NB4 (cell line): ENCODE measurements at regions not wholly inside any gene's neighbourhood (a gene's known extent, or its start where the extent isn't known, plus 50 kb on each side); places are given as distances from the start of the nearest gene placed in this dataset.
"Not testable (repeated sequence)": the region's sequence is repeated elsewhere in the genome, so short reads cannot be mapped to it uniquely, and the experiment has no call there.

Source experiments
- DNase-seq: peaks from one replicate; pipeline ENCODE4 v3.0.0; 2010; ENCODE audit warnings: low read depth
- H3K4me3 ChIP-seq: one replicate; pipeline ENCODE4 v1.5.1; 2011; ENCODE audit warnings: mild to moderate bottlenecking, low read depth, low read length, moderate library complexity
- CTCF ChIP-seq: IDR thresholded peaks from one replicate; pipeline ENCODE4 v1.5.1; 2012; ENCODE audit warnings: low read depth, low read length
- MAX ChIP-seq: IDR thresholded peaks from 2 replicates; pipeline ENCODE4 v1.6.1; 2011; ENCODE audit warnings: low read depth, low read length
- MYC ChIP-seq: IDR thresholded peaks from 2 replicates; pipeline ENCODE4 v1.6.1; 2011; ENCODE audit warnings: low read depth, low read length
- POLR2A ChIP-seq: IDR thresholded peaks from 2 replicates; pipeline ENCODE4 v1.6.1; 2011; ENCODE audit warnings: mild to moderate bottlenecking; ENCODE audit not compliant: insufficient read length; ENCODE audit errors: extremely low read depth

GRCh38 chr19:14328406-14328805, 52.8 kb upstream of the ADGRE5 start:
- DNase-seq, result no peak
- H3K4me3 ChIP-seq, result no peak overlapping the region
- TF ChIP-seq MYC (no peak), MAX (no peak), CTCF (no peak), POLR2A (no peak)

- not testable (repeated sequence) for H3K4me3 ChIP-seq, DNase-seq
Observed at GRCh38 chr19:14327061-14327460, 54.2 kb upstream of the ADGRE5 start.

DNA sequence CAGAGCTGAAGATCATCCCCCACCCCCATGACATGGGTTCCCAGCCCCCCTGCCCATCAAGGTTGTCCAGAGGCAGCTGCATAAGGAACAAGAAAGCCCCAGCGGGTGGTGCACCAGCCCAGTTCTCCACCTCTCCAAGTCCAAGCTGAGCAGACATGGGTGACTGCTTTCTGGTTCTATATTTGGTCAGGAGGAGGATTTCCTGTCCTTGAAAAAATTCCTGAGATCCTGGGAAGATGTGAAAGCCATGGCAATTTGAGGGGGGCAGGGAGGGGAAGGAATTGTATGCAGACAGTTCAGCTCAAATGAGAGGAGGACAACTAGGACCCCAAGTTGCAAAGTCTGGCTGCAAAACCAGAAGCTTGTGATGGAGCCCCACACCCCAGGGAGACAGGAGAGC, 55.4 kb upstream of the ADGRE5 start:
- H3K4me3 ChIP-seq, result no peak overlapping the region
- DNase-seq, result no peak
- TF ChIP-seq MAX (no peak), CTCF (no peak), POLR2A (no peak), MYC (no peak)

GRCh38 chr19:14325134-14325533, 56.1 kb upstream of the ADGRE5 start:
- no peak overlapping the region for H3K4me3 ChIP-seq
- no peak for DNase-seq
- TF ChIP-seq MAX (no peak), POLR2A (no peak), MYC (no peak), CTCF (no peak)

GRCh38 chr19:14322889-14323463, 58.3 kb upstream of the ADGRE5 start:
- no peak for TF ChIP-seq MAX
- TF ChIP-seq MYC, result no peak
- TF ChIP-seq POLR2A, result no peak
- TF ChIP-seq CTCF, result no peak
- no peak overlapping the region for H3K4me3 ChIP-seq
- DNase-seq, result no peak

GRCh38 chr19:14320253-14320652, 61.0 kb upstream of the ADGRE5 start:
- no peak overlapping the region for H3K4me3 ChIP-seq
- no peak for TF ChIP-seq MYC
- TF ChIP-seq MAX, result no peak
- TF ChIP-seq CTCF, result no peak
- no peak for TF ChIP-seq POLR2A
- DNase-seq, result no peak

GRCh38 chr19:14319720-14320119, 61.5 kb upstream of the ADGRE5 start:
- H3K4me3 ChIP-seq, DNase-seq: not testable (repeated sequence)
